ENCODE measurements at regions not wholly inside any gene's neighbourhood (a gene's known extent, or its start where the extent isn't known, plus 50 kb on each side); places are given as distances from the start of the nearest gene placed in this dataset.
A peak's percentile ranks its signal among the peaks of the same experiment; 100 is the strongest.

- H3K9me3 ChIP-seq (ENCODE audit: low read depth), result no peaks in the 10 kb centered on the region
- no peaks in the 10 kb centered on the region for H4K20me1 ChIP-seq (ENCODE audit: insufficient read depth, poor library complexity, severe bottlenecking)
- no peak overlapping the region for H3K4me3 ChIP-seq
- H3K36me3 ChIP-seq (replicated peaks; ENCODE audit: insufficient read depth, low read depth), result no peaks in the 10 kb centered on the region
- no peak for DNase-seq (ENCODE audit: low spot score)
- no peak overlapping the region for H3K27ac ChIP-seq
- no peak for TF ChIP-seq CTCF (IDR thresholded peaks at IDR 0.05; ENCODE audit: poor library complexity)
- H3K27me3 ChIP-seq, result no peaks in the 10 kb centered on the region
- no peaks in the 10 kb centered on the region for H3K9me2 ChIP-seq (replicated peaks; ENCODE audit: insufficient read depth)
- H3K4me2 ChIP-seq, result no peak overlapping the region
- no peaks in the 10 kb centered on the region for H3K79me2 ChIP-seq
- H3K4me1 ChIP-seq (ENCODE audit: insufficient read depth), result peaks cover 4% of the 10 kb centered on the region
- H2AFZ ChIP-seq, result no peak overlapping the region
Observed at GRCh38 chr15:68871507-68871906, 50.8 kb upstream of the ANP32A start.

GRCh38 chr15:68874788-68875187 is 54.1 kb upstream of the ANP32A start:
- Histone ChIP-seq H2AFZ (no peak overlapping the region), H3K9me3 (ENCODE audit: low read depth) (no peaks in the 10 kb centered on the region), H4K20me1 (ENCODE audit: insufficient read depth, poor library complexity, severe bottlenecking) (no peaks in the 10 kb centered on the region), H3K4me3 (no peak overlapping the region), H3K4me1 (ENCODE audit: insufficient read depth) (peaks cover 4% of the 10 kb centered on the region), H3K27ac (no peak overlapping the region), H3K27me3 (no peaks in the 10 kb centered on the region), H3K4me2 (no peak overlapping the region), H3K36me3 (replicated peaks; ENCODE audit: insufficient read depth, low read depth) (no peaks in the 10 kb centered on the region), H3K79me2 (no peaks in the 10 kb centered on the region), H3K9me2 (replicated peaks; ENCODE audit: insufficient read depth) (no peaks in the 10 kb centered on the region)
- TF ChIP-seq EZH2 (IDR thresholded peaks at IDR 0.05; ENCODE audit: borderline replicate concordance), result no peak
- TF ChIP-seq CTCF (IDR thresholded peaks at IDR 0.05; ENCODE audit: poor library complexity), result no peak
- TF ChIP-seq EZH2phosphoT487 (IDR thresholded peaks at IDR 0.05; ENCODE audit: low read depth, severe bottlenecking, unreplicated experiment), result no peak
- WGBS (ENCODE audit: low lambda C conversion rate, missing lambda C conversion rate), result 83% methylated on average over 7 of the region's 7 CpGs
- no peak for DNase-seq (ENCODE audit: low spot score)

GRCh38 chr15:68875377-68876116 is 54.8 kb upstream of the SPESP1 start:
- no peak overlapping the region for H3K27ac ChIP-seq
- no peaks in the 10 kb centered on the region for H3K9me3 ChIP-seq (ENCODE audit: low read depth)
- no peaks in the 10 kb centered on the region for H3K36me3 ChIP-seq (replicated peaks; ENCODE audit: insufficient read depth, low read depth)
- peak overlapping the region; percentile 78 for H2AFZ ChIP-seq
- peaks cover 4% of the 10 kb centered on the region for H3K4me1 ChIP-seq (ENCODE audit: insufficient read depth)
- no peaks in the 10 kb centered on the region for H3K79me2 ChIP-seq
- DNase-seq (ENCODE audit: low spot score), result peak; percentile 96
- H3K9me2 ChIP-seq (replicated peaks; ENCODE audit: insufficient read depth), result no peaks in the 10 kb centered on the region
- H3K4me2 ChIP-seq, result peak overlapping the region; percentile 93
- H3K27me3 ChIP-seq, result no peaks in the 10 kb centered on the region
- TF ChIP-seq CTCF (IDR thresholded peaks at IDR 0.05; ENCODE audit: poor library complexity) (peak; percentile 97), EZH2 (IDR thresholded peaks at IDR 0.05; ENCODE audit: borderline replicate concordance) (no peak), EZH2phosphoT487 (IDR thresholded peaks at IDR 0.05; ENCODE audit: low read depth, severe bottlenecking, unreplicated experiment) (no peak)
- no peaks in the 10 kb centered on the region for H4K20me1 ChIP-seq (ENCODE audit: insufficient read depth, poor library complexity, severe bottlenecking)
- WGBS (ENCODE audit: low lambda C conversion rate, missing lambda C conversion rate), result 5% methylated on average over 31 of the region's 31 CpGs
- peak overlapping the region; percentile 40 for H3K4me3 ChIP-seq

- TF ChIP-seq EZH2 (IDR thresholded peaks at IDR 0.05; ENCODE audit: borderline replicate concordance), result no peak
- TF ChIP-seq EZH2phosphoT487 (IDR thresholded peaks at IDR 0.05; ENCODE audit: low read depth, severe bottlenecking, unreplicated experiment), result no peak
- TF ChIP-seq CTCF (IDR thresholded peaks at IDR 0.05; ENCODE audit: poor library complexity), result no peak
- H4K20me1 ChIP-seq (ENCODE audit: insufficient read depth, poor library complexity, severe bottlenecking), result no peaks in the 10 kb centered on the region
- DNase-seq (ENCODE audit: low spot score), result no peak
- peaks cover 4% of the 10 kb centered on the region for H3K4me1 ChIP-seq (ENCODE audit: insufficient read depth)
- no peaks in the 10 kb centered on the region for H3K79me2 ChIP-seq
- WGBS (ENCODE audit: low lambda C conversion rate, missing lambda C conversion rate), result 93% methylated on average over 5 of the region's 5 CpGs
- no peaks in the 10 kb centered on the region for H3K27me3 ChIP-seq
- H3K4me2 ChIP-seq, result no peak overlapping the region
- no peaks in the 10 kb centered on the region for H3K9me2 ChIP-seq (replicated peaks; ENCODE audit: insufficient read depth)
- H3K27ac ChIP-seq, result no peak overlapping the region
- H2AFZ ChIP-seq, result no peak overlapping the region
- H3K36me3 ChIP-seq (replicated peaks; ENCODE audit: insufficient read depth, low read depth), result no peaks in the 10 kb centered on the region
- H3K4me3 ChIP-seq, result no peak overlapping the region
- H3K9me3 ChIP-seq (ENCODE audit: low read depth), result no peaks in the 10 kb centered on the region
Observed at GRCh38 chr15:68877626-68878025, 52.7 kb upstream of the SPESP1 start.

Data from hepatocyte (in vitro differentiated cells).